ENCODE measurements at regions not wholly inside any gene's neighbourhood (a gene's known extent, or its start where the extent isn't known, plus 50 kb on each side); places are given as distances from the start of the nearest gene placed in this dataset.

DNA sequence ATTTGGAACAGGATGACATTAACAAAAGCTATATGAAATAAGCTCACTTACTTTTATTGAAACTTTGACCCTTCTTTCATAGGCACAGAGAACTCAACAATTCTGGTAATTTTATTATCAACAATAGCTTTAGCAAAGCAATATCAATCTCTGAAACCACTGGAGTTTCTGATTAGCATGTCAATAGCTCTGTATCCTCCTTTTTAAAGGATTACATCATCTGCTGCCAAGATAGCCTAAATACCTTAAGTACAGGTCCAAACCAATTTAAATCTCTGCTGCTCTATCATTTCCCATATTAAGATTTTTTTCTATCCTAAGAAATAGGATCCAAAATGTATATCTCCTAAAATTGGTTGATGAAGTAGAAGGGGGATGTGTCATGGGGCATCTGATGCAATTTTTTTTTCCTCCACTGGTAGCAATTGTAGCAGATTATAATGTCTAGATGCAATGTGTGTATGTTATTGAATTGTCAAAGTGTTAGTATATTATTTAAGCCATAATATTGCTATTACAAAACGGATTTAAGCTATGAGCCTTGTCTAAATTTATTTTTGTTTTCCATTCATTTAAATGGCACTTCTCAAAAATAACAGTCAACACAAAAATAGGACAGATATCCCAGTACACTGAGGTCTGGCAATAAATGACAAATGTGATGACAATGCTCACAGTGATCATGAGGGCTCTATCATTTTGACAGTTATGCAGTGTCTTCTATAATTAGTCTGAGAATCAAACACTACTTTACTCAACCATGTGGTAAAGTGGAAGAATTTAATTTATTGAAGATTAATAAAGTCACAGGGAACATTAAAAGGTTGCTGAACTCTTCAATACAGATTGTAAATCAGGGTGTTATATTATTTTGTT is 328.4 kb downstream of the CDH7 start:
- no peak for TF ChIP-seq POLR2A (IDR thresholded peaks at IDR 0.05; ENCODE audit: extremely low read depth, insufficient read length)
- TF ChIP-seq, protein P1, sequence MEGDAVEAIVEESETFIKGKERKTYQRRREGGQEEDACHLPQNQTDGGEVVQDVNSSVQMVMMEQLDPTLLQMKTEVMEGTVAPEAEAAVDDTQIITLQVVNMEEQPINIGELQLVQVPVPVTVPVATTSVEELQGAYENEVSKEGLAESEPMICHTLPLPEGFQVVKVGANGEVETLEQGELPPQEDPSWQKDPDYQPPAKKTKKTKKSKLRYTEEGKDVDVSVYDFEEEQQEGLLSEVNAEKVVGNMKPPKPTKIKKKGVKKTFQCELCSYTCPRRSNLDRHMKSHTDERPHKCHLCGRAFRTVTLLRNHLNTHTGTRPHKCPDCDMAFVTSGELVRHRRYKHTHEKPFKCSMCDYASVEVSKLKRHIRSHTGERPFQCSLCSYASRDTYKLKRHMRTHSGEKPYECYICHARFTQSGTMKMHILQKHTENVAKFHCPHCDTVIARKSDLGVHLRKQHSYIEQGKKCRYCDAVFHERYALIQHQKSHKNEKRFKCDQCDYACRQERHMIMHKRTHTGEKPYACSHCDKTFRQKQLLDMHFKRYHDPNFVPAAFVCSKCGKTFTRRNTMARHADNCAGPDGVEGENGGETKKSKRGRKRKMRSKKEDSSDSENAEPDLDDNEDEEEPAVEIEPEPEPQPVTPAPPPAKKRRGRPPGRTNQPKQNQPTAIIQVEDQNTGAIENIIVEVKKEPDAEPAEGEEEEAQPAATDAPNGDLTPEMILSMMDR (IDR thresholded peaks at IDR 0.05; ENCODE audit: low read depth, low read length) = no peak

Data from NB4 (cell line).